ENCODE measurements at regions not wholly inside any gene's neighbourhood (a gene's known extent, or its start where the extent isn't known, plus 50 kb on each side); places are given as distances from the start of the nearest gene placed in this dataset.

GRCh38 chr17:71431146-71431545 is 689.7 kb upstream of the SOX9 start:
- TF ChIP-seq EZH2 (IDR thresholded peaks at IDR 0.05), result no peak
- TF ChIP-seq POLR2AphosphoS5 (IDR thresholded peaks at IDR 0.05; ENCODE audit: borderline replicate concordance, low read depth, low read length), result no peak
- TF ChIP-seq FOXP2 (optimal IDR thresholded peaks at IDR 0.05; ENCODE audit: control extremely low read depth, extremely low read length, insufficient read depth), result no peak
